ENCODE measurements at regions not wholly inside any gene's neighbourhood (a gene's known extent, or its start where the extent isn't known, plus 50 kb on each side); places are given as distances from the start of the nearest gene placed in this dataset.
"Not testable (repeated sequence)": the region's sequence is repeated elsewhere in the genome, so short reads cannot be mapped to it uniquely, and the experiment has no call there.

- H3K9me3 Mint-ChIP-seq, result peaks cover 45% of the 10 kb centered on the region
Measured at GRCh38 chr20:30291686-30292085, 965.8 kb upstream of the DEFB115 start.

GRCh38 chr20:30295396-30295795, 962.1 kb upstream of the DEFB115 start:
- H3K9me3 ChIP-seq (ENCODE audit: low read depth); H3K36me3 ChIP-seq; H3K27me3 ChIP-seq; DNase-seq (ENCODE audit: low spot score); H3K27me3 Mint-ChIP-seq (ENCODE audit: insufficient read depth, low read depth); H3K36me3 Mint-ChIP-seq; H3K9ac ChIP-seq; H3K4me3 ChIP-seq; H3K4me3 Mint-ChIP-seq; H3K27ac Mint-ChIP-seq; H3K4me1 ChIP-seq; H2AFZ ChIP-seq (replicated peaks); H3K4me2 ChIP-seq; H3F3A ChIP-seq (ENCODE audit: low read depth); H3K27ac ChIP-seq; H3K4me1 Mint-ChIP-seq; H4K20me1 ChIP-seq (ENCODE audit: low read depth); H3K79me2 ChIP-seq (ENCODE audit: low read depth): not testable (repeated sequence)
- H3K9me3 Mint-ChIP-seq, result peaks cover 44% of the 10 kb centered on the region

More at GRCh38 chr20:30291686-30292085, 965.8 kb upstream of the DEFB115 start:
- H3K27me3 Mint-ChIP-seq (ENCODE audit: insufficient read depth, low read depth); H3K79me2 ChIP-seq (ENCODE audit: low read depth); H3K36me3 Mint-ChIP-seq; H3K27ac ChIP-seq; DNase-seq (ENCODE audit: low spot score); H3K4me2 ChIP-seq; H3F3A ChIP-seq (ENCODE audit: low read depth); H4K20me1 ChIP-seq (ENCODE audit: low read depth); H3K4me1 Mint-ChIP-seq; H3K36me3 ChIP-seq; H3K27me3 ChIP-seq; H3K4me3 Mint-ChIP-seq; H2AFZ ChIP-seq (replicated peaks); H3K4me3 ChIP-seq; H3K27ac Mint-ChIP-seq; H3K9me3 ChIP-seq (ENCODE audit: low read depth); H3K9ac ChIP-seq; H3K4me1 ChIP-seq: not testable (repeated sequence)

- H3K27me3 ChIP-seq; H3K4me3 Mint-ChIP-seq; H4K20me1 ChIP-seq (ENCODE audit: low read depth); H3K4me1 ChIP-seq; H3K36me3 Mint-ChIP-seq; H2AFZ ChIP-seq (replicated peaks); H3K27me3 Mint-ChIP-seq (ENCODE audit: insufficient read depth, low read depth); H3K27ac Mint-ChIP-seq; H3K27ac ChIP-seq; H3K4me3 ChIP-seq; H3K9me3 ChIP-seq (ENCODE audit: low read depth); DNase-seq (ENCODE audit: low spot score); H3K79me2 ChIP-seq (ENCODE audit: low read depth); H3F3A ChIP-seq (ENCODE audit: low read depth); H3K4me2 ChIP-seq; H3K4me1 Mint-ChIP-seq; H3K36me3 ChIP-seq; H3K9ac ChIP-seq: not testable (repeated sequence)
- peaks cover 43% of the 10 kb centered on the region for H3K9me3 Mint-ChIP-seq
Measured at GRCh38 chr20:30295967-30296366, 961.5 kb upstream of the DEFB115 start.

GRCh38 chr20:30297878-30298595, 959.4 kb upstream of the DEFB115 start:
- DNase-seq (ENCODE audit: low spot score); H3K36me3 Mint-ChIP-seq: not testable (repeated sequence)
- H3K9me3 Mint-ChIP-seq, result peaks cover 39% of the 10 kb centered on the region

GRCh38 chr20:30300220-30300642, 957.2 kb upstream of the DEFB115 start:
- not testable (repeated sequence) for H3K9me3 ChIP-seq (ENCODE audit: low read depth); H3K9ac ChIP-seq; H3F3A ChIP-seq (ENCODE audit: low read depth); H3K27ac ChIP-seq; H3K27me3 Mint-ChIP-seq (ENCODE audit: insufficient read depth, low read depth); H3K79me2 ChIP-seq (ENCODE audit: low read depth); H3K36me3 Mint-ChIP-seq; H3K4me3 Mint-ChIP-seq; DNase-seq (ENCODE audit: low spot score); H3K4me1 Mint-ChIP-seq; H4K20me1 ChIP-seq (ENCODE audit: low read depth); H3K4me3 ChIP-seq; H3K4me1 ChIP-seq; H3K27me3 ChIP-seq; H3K36me3 ChIP-seq; H3K4me2 ChIP-seq; H3K27ac Mint-ChIP-seq; H2AFZ ChIP-seq (replicated peaks)
- peaks cover 43% of the 10 kb centered on the region for H3K9me3 Mint-ChIP-seq

More at GRCh38 chr20:30297878-30298595, 959.4 kb upstream of the DEFB115 start:
- not testable (repeated sequence) for H3F3A ChIP-seq (ENCODE audit: low read depth); H3K4me1 Mint-ChIP-seq; H3K27me3 ChIP-seq; H3K4me1 ChIP-seq; H3K4me2 ChIP-seq; H3K27ac Mint-ChIP-seq; H3K27me3 Mint-ChIP-seq (ENCODE audit: insufficient read depth, low read depth); H3K4me3 Mint-ChIP-seq; H3K9me3 ChIP-seq (ENCODE audit: low read depth); H3K27ac ChIP-seq; H4K20me1 ChIP-seq (ENCODE audit: low read depth); H3K36me3 ChIP-seq; H3K9ac ChIP-seq; H3K4me3 ChIP-seq; H3K79me2 ChIP-seq (ENCODE audit: low read depth); H2AFZ ChIP-seq (replicated peaks)

- not testable (repeated sequence) for H3K4me1 ChIP-seq; H3K4me3 ChIP-seq; H3F3A ChIP-seq (ENCODE audit: low read depth); DNase-seq (ENCODE audit: low spot score); H3K36me3 ChIP-seq; H3K27me3 Mint-ChIP-seq (ENCODE audit: insufficient read depth, low read depth); H3K27me3 ChIP-seq; H3K4me2 ChIP-seq; H3K36me3 Mint-ChIP-seq; H3K27ac Mint-ChIP-seq; H3K4me1 Mint-ChIP-seq; H3K4me3 Mint-ChIP-seq; H3K27ac ChIP-seq; H3K9ac ChIP-seq; H4K20me1 ChIP-seq (ENCODE audit: low read depth); H3K9me3 ChIP-seq (ENCODE audit: low read depth); H2AFZ ChIP-seq (replicated peaks); H3K79me2 ChIP-seq (ENCODE audit: low read depth)
- peaks cover 36% of the 10 kb centered on the region for H3K9me3 Mint-ChIP-seq
Measured at GRCh38 chr20:30302786-30303185, 954.7 kb upstream of the DEFB115 start.

- peaks cover 24% of the 10 kb centered on the region for H3K9me3 Mint-ChIP-seq
- H3K27ac ChIP-seq; H2AFZ ChIP-seq (replicated peaks); DNase-seq (ENCODE audit: low spot score); H4K20me1 ChIP-seq (ENCODE audit: low read depth); H3F3A ChIP-seq (ENCODE audit: low read depth); H3K27me3 ChIP-seq; H3K27me3 Mint-ChIP-seq (ENCODE audit: insufficient read depth, low read depth); H3K27ac Mint-ChIP-seq; H3K4me3 ChIP-seq; H3K4me3 Mint-ChIP-seq; H3K36me3 Mint-ChIP-seq; H3K9ac ChIP-seq; H3K36me3 ChIP-seq; H3K79me2 ChIP-seq (ENCODE audit: low read depth); H3K4me2 ChIP-seq; H3K9me3 ChIP-seq (ENCODE audit: low read depth); H3K4me1 Mint-ChIP-seq; H3K4me1 ChIP-seq: not testable (repeated sequence)
Measured at GRCh38 chr20:30309938-30310337, 947.5 kb upstream of the DEFB115 start.

- not testable (repeated sequence) for H3K9me3 ChIP-seq (ENCODE audit: low read depth); H3K4me3 Mint-ChIP-seq; H3K27me3 ChIP-seq; H3K27ac ChIP-seq; H2AFZ ChIP-seq (replicated peaks); H3F3A ChIP-seq (ENCODE audit: low read depth); H3K4me2 ChIP-seq; H3K79me2 ChIP-seq (ENCODE audit: low read depth); H3K36me3 Mint-ChIP-seq; DNase-seq (ENCODE audit: low spot score); H4K20me1 ChIP-seq (ENCODE audit: low read depth); H3K4me1 ChIP-seq; H3K27ac Mint-ChIP-seq; H3K27me3 Mint-ChIP-seq (ENCODE audit: insufficient read depth, low read depth); H3K36me3 ChIP-seq; H3K4me3 ChIP-seq; H3K9ac ChIP-seq; H3K4me1 Mint-ChIP-seq
- peaks cover 23% of the 10 kb centered on the region for H3K9me3 Mint-ChIP-seq
Measured at GRCh38 chr20:30310385-30310784, 947.1 kb upstream of the DEFB115 start.

Data from neural progenitor cell (in vitro differentiated cells).